Upper lobe of right lung (tissue), 1 donor: ENCODE measurements at regions not wholly inside any gene's neighbourhood (a gene's known extent, or its start where the extent isn't known, plus 50 kb on each side); places are given as distances from the start of the nearest gene placed in this dataset.
"Not testable (repeated sequence)": the region's sequence is repeated elsewhere in the genome, so short reads cannot be mapped to it uniquely, and the experiment has no call there.

Experiments
- ATAC-seq: fragments of 200-7000 bp; cut with Tn5 transposase; one replicate; pipeline ENCODE4 v1.9.1; 2020; ENCODE audit warnings: mild to moderate bottlenecking, moderate library complexity
- DNase-seq: peaks from one replicate; pipeline ENCODE4 v3.0.0-alpha.2; 2020
- H3K27ac ChIP-seq: fragments of 200-600 bp; one replicate; pipeline ENCODE4 v1.8.0; 2022
- H3K27me3 ChIP-seq: fragments of 200-600 bp; one replicate; pipeline ENCODE4 v1.8.0; 2022; ENCODE audit warnings: mild to moderate bottlenecking
- H3K36me3 ChIP-seq: fragments of 200-600 bp; one replicate; pipeline ENCODE4 v1.8.0; 2022
- H3K4me1 ChIP-seq: fragments of 200-600 bp; one replicate; pipeline ENCODE4 v1.8.0; 2022
- H3K4me3 ChIP-seq: fragments of 200-600 bp; one replicate; pipeline ENCODE4 v1.8.0; 2022; ENCODE audit warnings: mild to moderate bottlenecking
- H3K9me3 ChIP-seq: fragments of 200-600 bp; one replicate; pipeline ENCODE4 v1.8.0; 2022
- intact Hi-C: fragments of 100-400 bp; cut with DNase I; formaldehyde crosslinking; loops from one replicate; pipeline ENCODE4 v1.11.0; 2022
- TF ChIP-seq, protein P1 (sequence below): fragments of 200-600 bp; IDR thresholded peaks from one replicate; pipeline ENCODE4 v1.8.0; 2022; ENCODE audit warnings: antibody characterized with exemption
- donor health status: DM: no; HTN: yes; CAD: no; lungs with severe emphysema.

- ATAC-seq (no peak), DNase-seq (no peak)
- H3K27ac ChIP-seq: no peak overlapping the region
- intact Hi-C loops: no loop called here
- no peak overlapping the region for H3K4me3 ChIP-seq
- H3K36me3 ChIP-seq: no peaks in the 10 kb centered on the region
- H3K27me3 ChIP-seq: no peaks in the 10 kb centered on the region
- H3K9me3 ChIP-seq: no peaks in the 10 kb centered on the region
- no peaks in the 10 kb centered on the region for H3K4me1 ChIP-seq
- TF ChIP-seq, protein P1, sequence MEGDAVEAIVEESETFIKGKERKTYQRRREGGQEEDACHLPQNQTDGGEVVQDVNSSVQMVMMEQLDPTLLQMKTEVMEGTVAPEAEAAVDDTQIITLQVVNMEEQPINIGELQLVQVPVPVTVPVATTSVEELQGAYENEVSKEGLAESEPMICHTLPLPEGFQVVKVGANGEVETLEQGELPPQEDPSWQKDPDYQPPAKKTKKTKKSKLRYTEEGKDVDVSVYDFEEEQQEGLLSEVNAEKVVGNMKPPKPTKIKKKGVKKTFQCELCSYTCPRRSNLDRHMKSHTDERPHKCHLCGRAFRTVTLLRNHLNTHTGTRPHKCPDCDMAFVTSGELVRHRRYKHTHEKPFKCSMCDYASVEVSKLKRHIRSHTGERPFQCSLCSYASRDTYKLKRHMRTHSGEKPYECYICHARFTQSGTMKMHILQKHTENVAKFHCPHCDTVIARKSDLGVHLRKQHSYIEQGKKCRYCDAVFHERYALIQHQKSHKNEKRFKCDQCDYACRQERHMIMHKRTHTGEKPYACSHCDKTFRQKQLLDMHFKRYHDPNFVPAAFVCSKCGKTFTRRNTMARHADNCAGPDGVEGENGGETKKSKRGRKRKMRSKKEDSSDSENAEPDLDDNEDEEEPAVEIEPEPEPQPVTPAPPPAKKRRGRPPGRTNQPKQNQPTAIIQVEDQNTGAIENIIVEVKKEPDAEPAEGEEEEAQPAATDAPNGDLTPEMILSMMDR: no peak
These were observed 507.7 kb downstream of the IGSF11 start for GRCh38 chr3:118526758-118527513.

DNA sequence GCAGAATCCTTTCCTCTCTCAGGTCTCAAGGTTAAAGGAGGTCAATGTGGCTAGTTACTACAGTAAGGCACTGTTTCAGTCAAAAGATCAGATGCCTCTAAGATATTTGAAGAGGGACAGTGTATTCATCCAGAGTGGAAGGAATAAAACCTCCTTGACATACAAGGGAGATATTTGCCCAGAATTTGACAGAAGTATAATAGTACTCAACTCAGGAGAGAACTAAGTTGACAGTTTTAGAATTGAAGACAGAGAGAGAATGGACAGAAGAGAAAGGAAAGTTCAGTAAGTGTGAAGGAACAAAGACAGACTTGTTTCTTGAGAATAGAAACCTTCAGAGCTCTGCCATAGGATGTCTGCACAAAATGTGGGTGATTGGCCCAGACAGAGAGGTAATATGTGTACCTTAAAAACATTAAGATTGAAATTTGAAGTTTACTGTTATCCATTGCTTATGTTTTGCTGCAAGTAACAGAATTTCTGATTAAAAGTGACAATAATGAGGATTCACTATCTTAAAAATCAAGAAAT is 507.1 kb downstream of the IGSF11 start:
- DNase-seq: no peak
- no peaks in the 10 kb centered on the region for H3K4me1 ChIP-seq
- H3K9me3 ChIP-seq: no peaks in the 10 kb centered on the region
- intact Hi-C loops: no loop called here
- H3K4me3 ChIP-seq: no peak overlapping the region
- TF ChIP-seq, protein P1: no peak
- no peak overlapping the region for H3K27ac ChIP-seq
- no peaks in the 10 kb centered on the region for H3K27me3 ChIP-seq
- no peaks in the 10 kb centered on the region for H3K36me3 ChIP-seq
- no peak for ATAC-seq

GRCh38 chr3:118529554-118529953 is 505.1 kb downstream of the IGSF11 start:
- TF ChIP-seq, protein P1: no peak
- no peak for DNase-seq
- no peaks in the 10 kb centered on the region for H3K4me1 ChIP-seq
- ATAC-seq: no peak
- intact Hi-C loops: no loop called here
- no peaks in the 10 kb centered on the region for H3K36me3 ChIP-seq
- no peak overlapping the region for H3K4me3 ChIP-seq
- no peaks in the 10 kb centered on the region for H3K9me3 ChIP-seq
- no peaks in the 10 kb centered on the region for H3K27me3 ChIP-seq
- H3K27ac ChIP-seq: no peak overlapping the region

GRCh38 chr3:118530350-118530922 is 504.2 kb downstream of the IGSF11 start:
- no peaks in the 10 kb centered on the region for H3K27me3 ChIP-seq
- intact Hi-C loops: no loop called here
- TF ChIP-seq, protein P1: no peak
- no peak for DNase-seq
- no peaks in the 10 kb centered on the region for H3K4me1 ChIP-seq
- no peak overlapping the region for H3K27ac ChIP-seq
- no peak for ATAC-seq
- no peak overlapping the region for H3K4me3 ChIP-seq
- no peaks in the 10 kb centered on the region for H3K36me3 ChIP-seq
- no peaks in the 10 kb centered on the region for H3K9me3 ChIP-seq

GRCh38 chr3:118530927-118531356 is 503.7 kb downstream of the IGSF11 start:
- H3K4me3 ChIP-seq, H3K36me3 ChIP-seq, H3K27ac ChIP-seq, H3K4me1 ChIP-seq, H3K27me3 ChIP-seq, DNase-seq, ATAC-seq, H3K9me3 ChIP-seq, intact Hi-C loops: not testable (repeated sequence)

DNA sequence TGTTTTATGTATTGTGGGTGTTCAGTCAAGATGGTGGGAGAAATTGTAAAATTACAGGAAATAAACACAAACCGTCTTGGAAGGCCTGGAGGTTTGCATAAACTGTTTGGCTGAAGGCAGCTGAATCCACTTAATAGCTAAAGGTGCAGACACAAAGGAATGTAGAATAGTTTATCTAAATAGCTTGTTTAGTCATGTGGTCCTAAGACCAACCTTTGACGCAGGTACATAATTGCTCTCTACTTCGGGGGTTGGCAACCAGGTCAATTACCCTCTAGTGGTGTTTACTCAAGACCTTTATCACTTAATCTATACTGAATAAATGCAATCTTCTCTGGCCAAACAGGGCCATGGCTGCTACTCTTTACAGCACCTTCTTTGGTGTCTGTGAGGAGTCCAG is 502.8 kb downstream of the IGSF11 start:
- no peaks in the 10 kb centered on the region for H3K36me3 ChIP-seq
- H3K27me3 ChIP-seq: no peaks in the 10 kb centered on the region
- DNase-seq (no peak), ATAC-seq (no peak)
- H3K27ac ChIP-seq: no peak overlapping the region
- intact Hi-C loops: no loop called here
- H3K4me1 ChIP-seq: no peaks in the 10 kb centered on the region
- TF ChIP-seq, protein P1: no peak
- H3K9me3 ChIP-seq: no peaks in the 10 kb centered on the region
- no peak overlapping the region for H3K4me3 ChIP-seq
